Prostate gland (tissue), 2 donors: ENCODE measurements at regions not wholly inside any gene's neighbourhood (a gene's known extent, or its start where the extent isn't known, plus 50 kb on each side); places are given as distances from the start of the nearest gene placed in this dataset.

Source experiments
- DNase-seq: peaks from one replicate; pipeline ENCODE4 v3.0.0-alpha.2; 2019; ENCODE audit warnings: low spot score
- H3K27ac ChIP-seq, 2 donors: fragments of 200-600 bp; sonication (generic); 2 replicates each; pipeline ENCODE4 v1.5.1; 2017 to 2019
- H3K27me3 ChIP-seq: fragments of 200-600 bp; sonication (generic); replicated peaks from 2 replicates; pipeline ENCODE4 v1.5.1; 2019; ENCODE audit not compliant: insufficient read depth
- H3K36me3 ChIP-seq, 2 donors: fragments of 200-600 bp; sonication (generic); 1 replicate in 1 of 2; 2 replicates in 1 of 2; pipeline versions ENCODE4 v1.5.1 to v1.8.1; 2017 to 2019
- H3K4me1 ChIP-seq: fragments of 200-600 bp; sonication (generic); replicated peaks from 2 replicates; pipeline ENCODE4 v1.5.1; 2019
- H3K4me3 ChIP-seq, 2 donors: fragments of 200-600 bp; sonication (generic); 2 replicates each; pipeline ENCODE4 v1.5.1; 2017 to 2019
- H3K9me3 ChIP-seq: fragments of 200-600 bp; sonication (generic); 2 replicates; pipeline ENCODE4 v1.5.1; 2017
- POLR2A ChIP-seq: fragments of 450-650 bp; IDR thresholded peaks from one replicate; pipeline ENCODE4 v1.6.1; 2016; ENCODE audit warnings: antibody characterized with exemption, mild to moderate bottlenecking
- POLR2AphosphoS5 ChIP-seq: sonication (generic); formaldehyde crosslinking; IDR thresholded peaks from one replicate; pipeline ENCODE4 v1.6.1; 2017; ENCODE audit warnings: antibody characterized with exemption
- WGBS: methylation state at CpG from one replicate; pipeline ENCODE4 v1.1.5; 2018; 5-methylcytosine and 5-hydroxymethylcytosine counted together
- intact Hi-C: fragments of 100-400 bp; cut with DNase I; formaldehyde crosslinking; loops from one replicate; pipeline ENCODE4 v1.14.2; 2022
- TF ChIP-seq, protein P1 (sequence below), 4 experiments: fragments of 200-600 bp in 2 of 4; fragments of 450-650 bp in 2 of 4; sonication (generic) in 2 of 4; IDR thresholded peaks; 1 replicate in 3 of 4; 2 replicates in 1 of 4; pipeline ENCODE4 v1.5.1; 2016 to 2019; ENCODE audit warnings: antibody characterized with exemption in 4 of 4, mild to moderate bottlenecking in 2 of 4, moderate library complexity in 2 of 4

DNA sequence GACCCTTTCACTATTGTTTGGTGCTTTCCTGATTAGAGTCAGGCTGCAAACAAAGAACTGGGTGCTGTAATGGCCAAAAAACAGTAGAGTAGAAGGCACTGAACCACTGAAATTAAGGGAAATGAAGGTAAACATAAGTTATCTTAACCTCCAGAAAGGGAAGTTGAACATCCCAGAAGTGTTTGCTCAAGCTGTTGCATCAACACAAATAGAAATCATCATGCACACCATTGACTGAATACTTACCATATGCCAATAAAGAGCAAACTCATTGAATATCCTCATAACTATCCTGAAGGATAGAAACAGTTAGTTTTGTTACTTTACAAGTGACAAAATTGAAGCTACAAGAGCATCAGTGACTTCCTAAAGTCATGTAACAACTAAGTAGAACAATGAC lies 477.4 kb upstream of the CHST9 start:
- Histone ChIP-seq H3K27ac (no peak overlapping the region), H3K4me3 (no peak overlapping the region), H3K36me3 (no peaks in the 10 kb centered on the region), H3K9me3 (no peaks in the 10 kb centered on the region), H3K27me3 (no peaks in the 10 kb centered on the region), H3K4me1 (no peaks in the 10 kb centered on the region)
- intact Hi-C loops = no loop called here
- no peak for DNase-seq
- no peak for TF ChIP-seq POLR2AphosphoS5
- no peak for TF ChIP-seq POLR2A
- TF ChIP-seq, protein P1, sequence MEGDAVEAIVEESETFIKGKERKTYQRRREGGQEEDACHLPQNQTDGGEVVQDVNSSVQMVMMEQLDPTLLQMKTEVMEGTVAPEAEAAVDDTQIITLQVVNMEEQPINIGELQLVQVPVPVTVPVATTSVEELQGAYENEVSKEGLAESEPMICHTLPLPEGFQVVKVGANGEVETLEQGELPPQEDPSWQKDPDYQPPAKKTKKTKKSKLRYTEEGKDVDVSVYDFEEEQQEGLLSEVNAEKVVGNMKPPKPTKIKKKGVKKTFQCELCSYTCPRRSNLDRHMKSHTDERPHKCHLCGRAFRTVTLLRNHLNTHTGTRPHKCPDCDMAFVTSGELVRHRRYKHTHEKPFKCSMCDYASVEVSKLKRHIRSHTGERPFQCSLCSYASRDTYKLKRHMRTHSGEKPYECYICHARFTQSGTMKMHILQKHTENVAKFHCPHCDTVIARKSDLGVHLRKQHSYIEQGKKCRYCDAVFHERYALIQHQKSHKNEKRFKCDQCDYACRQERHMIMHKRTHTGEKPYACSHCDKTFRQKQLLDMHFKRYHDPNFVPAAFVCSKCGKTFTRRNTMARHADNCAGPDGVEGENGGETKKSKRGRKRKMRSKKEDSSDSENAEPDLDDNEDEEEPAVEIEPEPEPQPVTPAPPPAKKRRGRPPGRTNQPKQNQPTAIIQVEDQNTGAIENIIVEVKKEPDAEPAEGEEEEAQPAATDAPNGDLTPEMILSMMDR (IDR thresholded peaks at IDR 0.05) = no peak

DNA sequence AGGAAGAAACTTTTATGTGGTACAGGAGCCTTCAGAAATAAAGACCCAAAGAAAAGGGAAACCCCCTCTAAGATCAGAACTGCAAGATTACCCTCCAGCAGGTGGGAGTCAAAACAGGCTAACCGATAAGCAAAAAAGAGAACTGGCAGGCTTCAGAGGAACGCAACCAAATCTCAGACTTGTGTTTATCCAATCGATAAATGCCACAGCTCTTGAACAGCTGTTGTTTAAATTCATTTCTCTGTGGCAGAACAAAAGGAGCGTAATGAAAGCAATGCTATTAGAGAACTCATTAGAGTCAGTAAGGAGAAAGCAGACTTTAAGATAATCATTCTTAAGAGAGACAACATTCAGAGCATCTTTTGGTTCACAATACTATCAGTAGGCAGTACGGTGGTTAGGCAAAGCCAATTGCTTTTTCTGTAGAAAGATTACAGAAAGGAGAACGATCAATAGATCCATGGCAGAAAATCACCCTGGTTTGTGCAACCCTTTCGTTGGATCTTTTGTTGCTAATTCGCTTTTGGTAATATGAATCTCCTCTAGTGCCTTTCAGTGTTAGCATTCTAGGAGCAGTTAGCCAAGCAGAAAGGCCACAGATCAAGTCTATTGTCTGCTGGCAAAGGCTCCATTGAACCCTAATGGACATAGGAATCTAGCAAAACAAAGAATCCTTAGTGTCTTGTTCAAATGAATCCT lies 476.4 kb upstream of the CHST9 start:
- no peak for DNase-seq
- no peaks in the 10 kb centered on the region for H3K9me3 ChIP-seq
- no peak overlapping the region for H3K4me3 ChIP-seq
- no peaks in the 10 kb centered on the region for H3K27me3 ChIP-seq
- intact Hi-C loops = no loop called here
- H3K4me1 ChIP-seq = no peaks in the 10 kb centered on the region
- no peaks in the 10 kb centered on the region for H3K36me3 ChIP-seq
- 81% methylated on average over 8 of the region's 8 CpGs for WGBS
- H3K27ac ChIP-seq = no peak overlapping the region
- no peak for TF ChIP-seq POLR2AphosphoS5
- TF ChIP-seq, protein P1 (IDR thresholded peaks at IDR 0.05) = no peak
- no peak for TF ChIP-seq POLR2A

DNA sequence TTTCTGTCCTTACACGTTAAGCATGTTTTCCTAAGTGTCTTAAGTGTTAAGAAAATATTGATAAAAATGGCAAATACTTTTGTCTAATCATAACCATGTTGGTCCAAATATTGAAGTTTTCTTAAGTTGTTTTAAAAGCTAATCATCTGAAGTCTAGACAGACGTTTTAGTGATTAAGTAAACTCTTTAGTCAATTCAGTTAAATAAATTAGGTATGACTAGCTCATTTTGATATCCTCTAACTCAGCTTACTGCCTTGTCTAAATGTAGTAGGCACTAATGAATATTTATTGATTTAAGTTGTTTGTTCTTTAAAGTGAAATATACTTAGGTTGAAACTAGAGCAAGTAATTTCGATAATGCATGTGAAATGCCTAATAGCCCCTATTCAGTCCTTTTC lies 471.8 kb upstream of the CHST9 start:
- Histone ChIP-seq H3K27ac (no peak overlapping the region), H3K9me3 (no peaks in the 10 kb centered on the region), H3K4me1 (no peaks in the 10 kb centered on the region), H3K4me3 (no peak overlapping the region), H3K27me3 (no peaks in the 10 kb centered on the region), H3K36me3 (no peaks in the 10 kb centered on the region)
- no peak for DNase-seq
- 43% methylated on average over 3 of the region's 3 CpGs for WGBS
- TF ChIP-seq, protein P1 (IDR thresholded peaks at IDR 0.05) = no peak
- TF ChIP-seq POLR2A (no peak), POLR2AphosphoS5 (no peak)
- intact Hi-C loops = no loop called here

DNA sequence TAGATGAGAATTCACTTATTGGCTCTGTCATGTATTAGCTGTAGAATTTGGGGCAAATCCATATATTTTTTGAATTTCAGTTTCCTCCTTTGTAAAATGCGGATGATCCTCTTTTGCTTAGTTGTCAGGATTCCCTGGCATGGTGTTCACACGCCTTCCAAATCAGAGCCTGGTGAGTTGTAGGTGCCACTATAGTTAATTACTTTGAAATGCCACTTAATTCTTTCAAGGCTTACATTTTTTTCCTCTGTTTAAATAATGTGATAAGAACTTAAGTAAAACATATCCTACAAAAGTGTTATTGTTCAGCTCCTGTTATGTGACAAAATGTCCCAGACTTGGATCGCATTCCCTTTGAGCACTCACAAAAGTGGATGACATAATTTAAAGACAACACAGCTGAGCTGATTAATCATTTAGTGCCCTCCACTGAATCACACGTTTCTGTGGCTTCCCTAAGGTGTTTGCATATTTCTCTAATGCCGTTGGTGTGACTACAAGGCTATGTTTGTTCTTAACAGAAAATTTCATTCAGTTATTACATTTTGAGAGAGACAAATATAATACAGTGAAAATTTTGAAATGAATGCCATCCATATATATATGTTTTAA lies 471.2 kb upstream of the CHST9 start:
- H3K4me1 ChIP-seq = no peaks in the 10 kb centered on the region
- DNase-seq = no peak
- H3K27me3 ChIP-seq = no peaks in the 10 kb centered on the region
- H3K36me3 ChIP-seq = no peaks in the 10 kb centered on the region
- H3K4me3 ChIP-seq = no peak overlapping the region
- WGBS = 31% methylated on average over 5 of the region's 5 CpGs
- no peaks in the 10 kb centered on the region for H3K9me3 ChIP-seq
- TF ChIP-seq POLR2A = no peak
- TF ChIP-seq, protein P1 (IDR thresholded peaks at IDR 0.05) = no peak
- no peak for TF ChIP-seq POLR2AphosphoS5
- intact Hi-C loops = no loop called here
- H3K27ac ChIP-seq = no peak overlapping the region

DNA sequence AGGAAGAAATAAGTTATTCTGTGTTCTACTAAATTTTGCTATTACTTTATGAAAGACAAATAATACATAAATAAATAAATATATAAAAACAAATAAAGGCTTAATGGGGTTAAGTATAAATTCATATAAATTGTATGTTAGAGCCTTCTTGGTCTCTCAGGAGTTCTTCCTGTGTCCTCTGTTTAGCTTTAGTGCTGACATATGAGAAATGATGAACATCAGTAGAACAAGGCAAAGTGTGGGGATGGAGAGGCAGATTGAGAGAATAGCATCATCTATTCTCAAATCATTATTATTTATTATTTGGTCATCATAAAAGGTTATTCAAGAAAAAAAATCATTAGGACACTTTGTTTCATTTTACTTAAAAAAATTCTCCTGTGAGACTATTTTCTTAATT lies 468.1 kb upstream of the CHST9 start:
- H3K27me3 ChIP-seq = no peaks in the 10 kb centered on the region
- intact Hi-C loops = no loop called here
- no peak overlapping the region for H3K4me3 ChIP-seq
- no peak for DNase-seq
- H3K9me3 ChIP-seq = no peaks in the 10 kb centered on the region
- no peaks in the 10 kb centered on the region for H3K4me1 ChIP-seq
- no peaks in the 10 kb centered on the region for H3K36me3 ChIP-seq
- no peak for TF ChIP-seq POLR2A
- TF ChIP-seq, protein P1 (IDR thresholded peaks at IDR 0.05) = no peak
- TF ChIP-seq POLR2AphosphoS5 = no peak
- H3K27ac ChIP-seq = no peak overlapping the region
